Vagina (tissue), 2 donors: ENCODE measurements at regions not wholly inside any gene's neighbourhood (a gene's known extent, or its start where the extent isn't known, plus 50 kb on each side); places are given as distances from the start of the nearest gene placed in this dataset.

Experiments
- DNase-seq, 2 donors: peaks; one replicate each; pipeline ENCODE4 v3.0.0-alpha.2; 2017; ENCODE audit errors: extremely low spot score in 2 of 2
- H3K27ac ChIP-seq: fragments of 200-600 bp; sonication (generic); one replicate; pipeline ENCODE4 v1.5.1; 2019
- H3K27me3 ChIP-seq: fragments of 200-600 bp; sonication (generic); one replicate; pipeline ENCODE4 v1.5.1; 2019
- H3K36me3 ChIP-seq, 2 donors: fragments of 200-600 bp; sonication (generic); one replicate each; pipeline ENCODE4 v1.5.1; 2017 to 2019
- H3K4me1 ChIP-seq: fragments of 200-600 bp; sonication (generic); one replicate; pipeline ENCODE4 v1.5.1; 2019
- H3K4me3 ChIP-seq, 2 donors: fragments of 200-600 bp; sonication (generic); 1 replicate in 1 of 2; 2 replicates in 1 of 2; pipeline ENCODE4 v1.5.1; 2016 to 2019
- H3K9me3 ChIP-seq: fragments of 200-600 bp; sonication (generic); one replicate; pipeline ENCODE4 v1.5.1; 2019
- CTCF ChIP-seq, 3 experiments: fragments of 450-650 bp in 2 of 3; fragments of 200-600 bp in 1 of 3; sonication (generic) in 1 of 3; IDR thresholded peaks; one replicate each; pipeline ENCODE4 v1.5.1; 2017 to 2019; ENCODE audit warnings: antibody characterized with exemption in 3 of 3, mild to moderate bottlenecking in 2 of 3, moderate library complexity in 2 of 3
- POLR2A ChIP-seq, 2 donors: fragments of 450-650 bp; IDR thresholded peaks; one replicate each; pipeline ENCODE4 v1.6.1; 2017; ENCODE audit warnings: antibody characterized with exemption in 2 of 2, mild to moderate bottlenecking in 2 of 2, moderate library complexity in 2 of 2
- POLR2AphosphoS5 ChIP-seq, 2 donors: sonication (generic); formaldehyde crosslinking; IDR thresholded peaks; one replicate each; pipeline ENCODE4 v1.9.0; 2017; ENCODE audit warnings: antibody characterized with exemption in 2 of 2, mild to moderate bottlenecking in 2 of 2, low read depth in 1 of 2; ENCODE audit not compliant: insufficient read depth in 1 of 2
- intact Hi-C: fragments of 100-400 bp; cut with DNase I; formaldehyde crosslinking; loops from one replicate; pipeline ENCODE4 v1.15.1; 2023

- Histone ChIP-seq H3K27me3 (no peaks in the 10 kb centered on the region), H3K36me3 (no peaks in the 10 kb centered on the region), H3K9me3 (no peaks in the 10 kb centered on the region), H3K4me3 (no peak overlapping the region), H3K27ac (no peak overlapping the region), H3K4me1 (no peaks in the 10 kb centered on the region)
- TF ChIP-seq CTCF (IDR thresholded peaks at IDR 0.05) (no peak), POLR2A (IDR thresholded peaks at IDR 0.05) (no peak), POLR2AphosphoS5 (IDR thresholded peaks at IDR 0.05; ENCODE audit: insufficient read depth in 1 of 2, low read depth in 1 of 2) (no peak)
- intact Hi-C loops, result no loop called here
- DNase-seq, result no peak
Observed at GRCh38 chr5:167987490-167988280, 303.8 kb upstream of the WWC1 start.

GRCh38 chr5:167992868-167993267 lies 298.6 kb upstream of the WWC1 start:
- no peak overlapping the region for H3K4me3 ChIP-seq
- no peaks in the 10 kb centered on the region for H3K36me3 ChIP-seq
- H3K27ac ChIP-seq, result no peak overlapping the region
- H3K9me3 ChIP-seq, result no peaks in the 10 kb centered on the region
- intact Hi-C loops, result no loop called here
- H3K4me1 ChIP-seq, result peaks cover 5% of the 10 kb centered on the region
- no peak for DNase-seq
- no peak for TF ChIP-seq POLR2AphosphoS5 (IDR thresholded peaks at IDR 0.05; ENCODE audit: insufficient read depth in 1 of 2, low read depth in 1 of 2)
- TF ChIP-seq CTCF (IDR thresholded peaks at IDR 0.05), result no peak
- TF ChIP-seq POLR2A (IDR thresholded peaks at IDR 0.05), result no peak
- H3K27me3 ChIP-seq, result no peaks in the 10 kb centered on the region

- no peak overlapping the region for H3K4me3 ChIP-seq
- no peaks in the 10 kb centered on the region for H3K36me3 ChIP-seq
- peaks cover 5% of the 10 kb centered on the region for H3K4me1 ChIP-seq
- intact Hi-C loops, result no loop called here
- no peak for DNase-seq
- H3K27me3 ChIP-seq, result no peaks in the 10 kb centered on the region
- TF ChIP-seq POLR2A (IDR thresholded peaks at IDR 0.05) (no peak), CTCF (IDR thresholded peaks at IDR 0.05) (no peak), POLR2AphosphoS5 (IDR thresholded peaks at IDR 0.05; ENCODE audit: insufficient read depth in 1 of 2, low read depth in 1 of 2) (no peak)
- H3K27ac ChIP-seq, result no peak overlapping the region
- H3K9me3 ChIP-seq, result no peaks in the 10 kb centered on the region
Observed at GRCh38 chr5:167993771-167994170, 297.7 kb upstream of the WWC1 start.

- Histone ChIP-seq H3K4me1 (peaks cover 5% of the 10 kb centered on the region), H3K36me3 (no peaks in the 10 kb centered on the region), H3K27ac (no peak overlapping the region), H3K27me3 (no peaks in the 10 kb centered on the region), H3K4me3 (no peak overlapping the region), H3K9me3 (no peaks in the 10 kb centered on the region)
- no peak for DNase-seq
- TF ChIP-seq CTCF (IDR thresholded peaks at IDR 0.05), result no peak
- no peak for TF ChIP-seq POLR2AphosphoS5 (IDR thresholded peaks at IDR 0.05; ENCODE audit: insufficient read depth in 1 of 2, low read depth in 1 of 2)
- TF ChIP-seq POLR2A (IDR thresholded peaks at IDR 0.05), result no peak
- intact Hi-C loops, result no loop called here
Observed at GRCh38 chr5:167995844-167996425, 295.5 kb upstream of the WWC1 start.

GRCh38 chr5:167998148-167998767 lies 293.2 kb upstream of the WWC1 start:
- H3K4me3 ChIP-seq, result no peak overlapping the region
- H3K36me3 ChIP-seq, result no peaks in the 10 kb centered on the region
- no peaks in the 10 kb centered on the region for H3K27me3 ChIP-seq
- no peaks in the 10 kb centered on the region for H3K9me3 ChIP-seq
- no peak for DNase-seq
- intact Hi-C loops, result no loop called here
- no peak for TF ChIP-seq POLR2AphosphoS5 (IDR thresholded peaks at IDR 0.05; ENCODE audit: insufficient read depth in 1 of 2, low read depth in 1 of 2)
- H3K4me1 ChIP-seq, result peaks cover 5% of the 10 kb centered on the region
- H3K27ac ChIP-seq, result no peak overlapping the region
